Fibroblast of skin of scalp (primary cell): ENCODE measurements at regions not wholly inside any gene's neighbourhood (a gene's known extent, or its start where the extent isn't known, plus 50 kb on each side); places are given as distances from the start of the nearest gene placed in this dataset.

ENCODE experiments used
- DNase-seq: peaks from one replicate; pipeline ENCODE4 v3.0.0-alpha.2; 2013

DNA sequence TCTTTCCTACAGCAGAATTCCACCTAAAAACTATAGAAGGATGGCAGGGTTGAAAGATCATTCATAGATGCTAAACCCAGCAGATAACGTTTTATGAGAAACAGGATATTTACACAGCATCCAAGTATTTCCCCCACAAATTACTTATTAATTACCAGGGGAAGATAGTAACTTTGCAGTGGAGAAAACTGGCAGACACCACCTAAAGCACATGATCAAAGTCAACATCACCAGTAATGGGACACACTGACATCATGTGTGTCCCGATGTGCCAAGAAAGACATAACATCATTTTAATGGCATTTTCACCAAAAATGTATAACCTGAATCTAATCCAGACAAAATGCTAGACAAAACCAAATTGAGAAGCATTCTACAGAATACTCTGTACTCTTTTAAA is 220.4 kb upstream of the THBS1 start:
- DNase-seq = peak; percentile 85

DNA sequence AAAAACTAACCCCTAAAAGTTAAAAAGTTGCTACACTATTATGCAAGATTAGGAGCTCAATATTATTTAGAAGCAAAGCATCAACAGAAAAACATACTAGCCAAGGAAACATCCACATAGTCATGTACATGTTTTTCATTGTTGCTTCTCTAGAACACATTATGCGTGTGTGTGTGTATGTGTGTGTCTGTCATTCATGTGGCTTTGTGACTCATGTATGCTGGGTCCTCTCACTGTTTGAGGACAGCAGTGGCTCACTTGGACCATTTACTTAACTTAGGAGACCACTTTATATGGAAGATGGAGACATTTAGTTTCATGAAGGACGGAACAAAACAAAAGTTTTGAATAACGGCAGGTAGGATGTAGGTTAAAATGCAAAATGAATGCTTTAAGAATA is 219.4 kb upstream of the THBS1 start:
- peak; percentile 60 for DNase-seq

DNA sequence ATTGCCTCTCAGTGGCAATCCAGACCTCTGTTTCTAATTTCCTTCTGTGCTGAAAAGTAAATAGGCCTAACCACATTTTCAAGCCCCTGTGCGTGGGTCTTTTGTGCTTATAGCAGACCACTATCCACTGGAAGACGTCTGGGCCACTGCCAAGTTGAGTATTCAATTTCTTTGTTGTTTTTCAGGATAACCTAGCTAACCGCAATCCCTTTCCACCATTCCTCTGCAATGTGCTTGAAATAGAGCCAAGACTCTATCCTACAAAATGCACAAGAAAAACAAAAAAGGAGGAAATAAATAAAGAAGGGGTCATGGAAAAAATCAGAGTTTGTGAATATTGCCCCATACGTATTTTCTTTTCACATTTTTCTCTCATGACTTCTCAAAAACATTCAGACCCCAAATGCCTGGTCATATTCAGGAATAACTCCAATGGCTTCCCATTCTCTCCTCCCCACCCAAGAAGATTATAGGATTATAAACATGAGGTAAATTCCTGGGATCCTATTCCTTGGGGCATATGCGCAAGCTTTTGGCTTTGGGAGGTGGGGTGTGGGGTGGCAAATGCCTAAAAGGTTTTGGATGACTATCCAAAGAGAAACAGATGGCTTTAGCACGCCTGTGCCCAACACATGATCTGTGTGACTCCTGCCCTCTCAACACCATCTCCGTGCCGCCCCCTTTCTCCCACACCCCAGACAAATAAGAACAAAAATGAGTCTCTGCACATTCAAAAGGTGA is 217.9 kb upstream of the THBS1 start:
- peak; percentile 100 for DNase-seq

DNA sequence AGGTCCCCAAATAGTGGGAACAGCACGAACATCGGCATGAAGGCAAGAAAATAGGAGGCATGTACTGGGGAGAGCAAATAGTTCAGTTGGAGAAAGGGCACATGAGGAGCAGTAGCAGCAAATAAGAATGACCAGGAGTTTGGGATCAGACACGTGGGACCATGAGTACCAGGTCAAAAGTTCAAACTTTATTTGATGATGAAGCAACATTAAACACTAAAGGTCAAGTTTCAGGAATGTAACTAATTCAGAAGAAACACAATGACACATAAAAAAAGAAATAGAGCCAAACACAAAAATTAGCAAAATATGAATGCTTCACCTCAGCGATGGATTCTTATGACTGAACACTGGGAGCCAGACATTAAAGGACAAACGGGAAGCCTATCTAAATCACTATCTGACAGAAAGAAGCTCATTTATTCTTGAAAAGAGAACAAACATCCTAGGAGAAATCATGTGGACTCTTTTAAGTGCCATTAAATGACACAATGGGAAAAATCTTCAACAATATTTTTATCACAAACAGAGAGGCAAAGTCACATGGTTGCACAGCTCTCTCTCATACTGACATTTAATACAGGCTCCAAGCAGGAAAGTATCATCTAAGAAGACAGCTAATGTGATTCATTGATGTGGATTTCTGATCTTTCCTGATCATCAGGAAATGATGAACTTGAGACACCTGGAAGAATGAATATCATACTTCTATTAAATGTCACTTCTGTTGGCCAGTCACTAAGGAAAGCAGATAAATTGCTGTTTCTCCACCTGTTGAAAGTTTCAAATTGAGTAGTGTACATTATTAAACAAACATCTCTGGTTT is 216.9 kb upstream of the THBS1 start:
- DNase-seq = peak; percentile 74

DNA sequence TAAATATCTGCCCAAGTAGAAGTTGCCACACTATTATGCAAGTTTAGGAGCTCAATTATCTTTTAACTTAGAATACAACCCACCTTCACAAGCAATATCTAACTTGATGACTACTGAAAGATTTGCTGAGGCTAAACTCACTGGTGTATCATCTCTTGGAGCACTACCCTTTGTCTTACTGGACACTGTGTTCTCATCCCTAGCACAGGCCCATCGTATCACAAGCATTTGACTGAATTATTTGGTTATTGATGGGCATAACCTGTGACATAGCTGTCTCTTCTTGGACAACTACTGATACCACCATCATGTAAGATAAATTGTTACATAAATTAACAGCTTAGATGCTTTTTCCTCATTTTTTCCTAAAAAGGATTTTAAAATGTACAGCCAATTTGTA is 216.2 kb upstream of the THBS1 start:
- no peak for DNase-seq

DNA sequence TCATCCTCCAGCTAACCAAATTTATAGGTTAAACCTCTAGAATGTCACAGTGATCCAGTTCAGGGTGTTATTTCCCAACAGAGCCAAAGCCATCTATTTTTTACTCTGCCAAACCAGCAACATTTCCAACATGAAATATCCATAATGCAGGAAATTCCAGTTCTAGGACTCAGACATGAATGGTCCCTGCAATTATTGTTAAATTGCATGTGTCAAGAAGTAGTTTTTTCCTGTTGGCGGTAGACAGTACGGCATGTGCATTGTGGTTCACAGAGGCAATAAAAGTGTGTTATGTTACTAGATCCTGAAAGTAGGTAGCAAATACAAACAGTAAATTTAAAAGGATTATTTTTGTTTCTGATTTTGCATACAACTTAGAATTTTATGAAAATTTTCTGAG is 215.7 kb upstream of the THBS1 start:
- DNase-seq = peak; percentile 76

DNA sequence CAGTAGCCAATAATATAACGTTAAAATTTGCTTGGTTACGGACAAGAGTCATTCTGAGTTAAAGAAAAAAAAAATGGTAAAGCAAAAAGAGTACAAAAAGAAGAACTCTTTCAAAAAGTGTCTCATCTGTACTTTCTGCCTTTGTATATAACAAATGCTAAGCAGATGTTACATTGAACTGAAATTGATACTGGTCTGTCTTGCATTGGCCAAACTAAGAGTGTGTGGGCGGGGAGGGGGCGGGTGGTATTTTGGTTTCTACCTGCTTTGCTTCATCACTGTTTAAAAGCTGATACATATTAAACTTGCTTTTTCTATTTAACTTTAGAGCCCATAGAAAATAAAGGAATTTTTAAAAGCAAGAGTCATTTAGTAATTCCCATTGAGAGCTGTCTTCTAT is 215.0 kb upstream of the THBS1 start:
- DNase-seq = no peak

DNA sequence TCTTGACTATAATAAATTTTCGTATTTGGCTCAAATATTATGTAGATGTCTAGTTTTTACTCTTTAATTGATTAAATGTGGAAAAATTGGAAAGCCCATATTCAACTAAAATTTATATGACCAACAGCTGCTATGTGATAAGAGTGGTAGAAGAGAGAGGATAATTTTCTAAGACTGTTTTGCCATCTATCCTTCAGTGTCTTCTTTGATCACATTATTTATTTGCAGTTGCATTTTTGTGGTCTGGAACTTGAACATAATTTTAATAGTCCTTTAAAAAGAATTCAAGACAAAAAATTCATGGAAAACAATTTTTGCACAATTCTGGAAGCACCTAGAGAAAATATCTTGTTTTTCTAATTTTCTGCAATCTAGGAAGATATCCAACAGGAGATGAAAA is 213.3 kb upstream of the THBS1 start:
- no peak for DNase-seq

DNA sequence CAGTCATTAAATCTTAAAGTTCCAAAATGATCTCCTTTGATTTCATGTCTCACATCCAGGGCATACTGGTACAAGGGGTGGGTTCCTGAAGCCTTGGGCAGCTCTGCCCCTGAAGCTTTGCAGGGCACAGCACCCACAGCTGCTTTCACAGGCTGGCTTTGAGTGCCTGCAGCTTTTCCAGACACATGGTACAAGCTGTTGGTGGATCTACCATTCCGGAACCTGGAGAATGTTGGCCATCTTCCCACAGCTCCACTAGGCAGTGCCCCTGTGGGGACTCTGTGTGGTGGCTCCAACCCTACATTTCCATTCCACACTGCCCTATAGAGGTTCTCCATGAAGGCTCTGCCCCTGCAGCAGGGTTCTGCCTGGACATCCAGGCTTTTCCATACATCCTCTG is 211.1 kb upstream of the THBS1 start:
- no peak for DNase-seq

DNA sequence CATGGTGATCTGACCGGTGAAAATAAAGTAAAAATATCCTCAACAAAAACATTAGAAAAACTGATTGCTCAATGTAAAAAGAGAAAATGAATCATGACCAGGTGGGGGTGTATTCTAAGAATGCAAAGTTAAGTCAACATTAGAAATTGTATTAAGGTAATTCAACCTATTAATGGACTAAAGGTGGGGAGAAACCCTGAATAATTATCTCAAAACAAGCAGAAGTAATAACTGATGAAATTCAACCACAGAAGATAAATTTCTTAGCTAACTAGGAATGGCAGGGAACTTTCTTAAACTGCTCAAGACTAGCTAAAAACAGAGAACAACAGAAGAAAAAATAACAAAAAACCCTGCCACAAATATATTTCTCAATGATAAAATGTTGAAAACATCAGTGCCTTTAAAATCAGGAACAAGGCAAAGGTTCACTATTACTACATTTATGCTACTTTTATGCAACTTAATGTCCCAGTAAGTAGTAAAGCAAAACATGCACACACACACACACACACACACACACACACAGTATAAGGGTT is 204.4 kb upstream of the THBS1 start:
- DNase-seq = no peak

DNA sequence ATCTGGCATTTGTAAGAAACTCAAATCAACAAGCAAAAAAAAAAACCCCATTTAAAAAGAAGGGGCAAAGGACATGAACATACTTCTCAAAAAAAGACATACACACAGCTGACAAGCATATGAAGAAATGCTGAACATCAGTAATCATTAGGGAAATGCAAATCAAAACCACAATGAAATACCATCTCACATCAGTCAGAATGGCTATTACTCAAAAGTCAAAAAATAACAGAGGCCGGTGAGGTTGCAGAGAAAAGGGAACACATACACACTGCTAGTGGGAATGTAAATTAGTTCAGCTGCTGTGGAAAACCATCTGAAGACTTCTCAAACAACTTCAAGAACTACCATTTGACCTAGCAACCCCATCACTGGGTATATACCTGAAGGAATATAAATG is 199.4 kb upstream of the THBS1 start:
- DNase-seq = peak; percentile 79

DNA sequence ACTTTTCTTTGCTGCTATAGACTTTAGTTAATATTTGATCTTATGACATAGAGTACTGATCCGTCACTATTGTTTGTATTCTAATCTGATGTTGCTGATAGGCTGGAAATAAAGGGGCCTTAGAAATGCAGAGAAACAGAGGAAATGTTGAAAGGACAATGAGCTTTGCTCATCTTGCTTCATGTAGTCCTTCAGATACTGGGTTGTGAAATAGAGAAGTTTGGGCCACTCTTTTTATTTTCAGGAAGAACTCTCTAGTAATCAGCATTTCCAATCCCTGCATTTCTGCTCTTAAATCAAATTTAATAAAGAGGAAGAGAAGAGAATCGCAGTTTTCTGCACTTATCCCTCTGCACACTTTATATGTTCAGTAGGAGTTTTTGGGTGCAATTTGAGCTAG is 192.8 kb upstream of the THBS1 start:
- no peak for DNase-seq

DNA sequence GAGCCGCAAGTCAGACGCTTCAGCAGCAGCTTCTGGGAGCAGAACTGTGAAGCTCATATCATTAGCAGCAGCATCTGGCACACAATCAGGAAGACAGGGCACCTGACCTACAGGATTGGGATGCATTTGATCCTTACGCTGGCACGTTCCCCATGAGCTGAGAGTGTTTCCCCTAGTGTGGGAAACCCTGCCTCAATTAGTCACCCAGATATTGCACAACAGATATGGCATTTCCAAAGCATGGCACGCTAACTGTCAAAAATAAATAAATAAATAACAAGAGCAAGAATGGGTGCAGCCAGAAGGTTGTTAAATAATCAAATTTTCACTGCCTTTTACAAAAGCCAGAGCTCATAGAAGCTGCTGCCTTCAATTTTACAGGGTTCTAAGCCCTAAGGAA is 189.6 kb upstream of the THBS1 start:
- no peak for DNase-seq

DNA sequence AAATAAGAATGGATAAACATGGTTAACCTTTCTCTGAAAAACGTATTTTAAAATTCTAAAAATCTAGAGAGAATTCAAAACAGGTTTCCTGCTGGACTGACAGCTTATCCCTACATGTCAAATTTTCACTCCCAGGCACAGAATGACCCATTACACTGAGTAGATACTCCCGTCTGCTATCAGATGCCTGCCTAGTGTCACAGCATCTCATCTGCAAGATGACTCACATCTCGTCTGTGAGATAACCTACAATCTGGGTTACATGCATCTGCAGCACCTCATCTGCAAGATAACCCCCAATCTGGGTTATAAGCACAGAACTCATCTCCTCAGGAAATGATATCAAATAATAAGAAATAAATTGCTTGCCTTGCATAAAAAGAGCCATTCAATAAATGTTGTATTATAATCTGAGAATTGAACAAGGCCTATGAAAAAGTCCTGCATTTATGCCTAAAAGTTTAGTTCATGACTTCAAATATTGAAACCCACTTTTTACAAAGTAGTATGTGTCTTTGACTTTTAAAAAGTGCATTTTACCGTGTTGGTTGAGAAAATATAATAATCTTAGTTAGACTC is 188.3 kb upstream of the THBS1 start:
- no peak for DNase-seq

DNA sequence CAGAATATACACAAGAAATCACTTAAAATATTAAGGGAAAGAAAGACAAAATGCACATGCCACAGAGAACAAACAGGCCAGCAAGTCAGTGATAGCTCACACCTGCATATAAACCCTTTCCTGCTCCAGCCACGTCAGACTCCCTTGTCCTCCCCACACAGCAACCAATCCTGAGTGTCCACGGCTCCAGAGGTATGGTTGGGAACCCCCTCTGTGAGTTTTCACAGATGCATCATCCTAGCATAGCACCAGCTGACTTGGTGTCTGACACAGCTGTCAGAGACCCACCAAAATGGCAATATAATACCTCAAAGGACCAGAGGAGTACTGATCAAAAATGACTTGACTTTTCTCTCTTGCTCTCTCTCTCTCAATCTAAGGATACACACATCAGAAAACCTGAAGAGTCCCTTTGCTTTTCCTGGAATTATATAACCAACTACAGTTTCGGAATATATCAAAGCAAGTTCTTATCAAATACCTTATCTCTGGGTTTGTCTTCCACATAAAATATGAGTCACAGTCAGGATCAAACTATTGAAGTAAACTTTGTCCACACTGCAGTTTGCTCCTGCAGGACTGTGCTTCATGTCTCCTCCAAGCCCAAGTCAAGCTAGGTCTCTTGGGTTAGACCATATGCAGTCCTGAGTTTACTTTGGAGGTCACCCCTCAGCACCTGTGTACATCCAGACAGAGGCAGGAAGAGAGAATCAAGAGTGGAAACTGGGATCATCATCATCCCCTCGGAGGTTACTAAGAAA is 187.1 kb upstream of the THBS1 start:
- no peak for DNase-seq

DNA sequence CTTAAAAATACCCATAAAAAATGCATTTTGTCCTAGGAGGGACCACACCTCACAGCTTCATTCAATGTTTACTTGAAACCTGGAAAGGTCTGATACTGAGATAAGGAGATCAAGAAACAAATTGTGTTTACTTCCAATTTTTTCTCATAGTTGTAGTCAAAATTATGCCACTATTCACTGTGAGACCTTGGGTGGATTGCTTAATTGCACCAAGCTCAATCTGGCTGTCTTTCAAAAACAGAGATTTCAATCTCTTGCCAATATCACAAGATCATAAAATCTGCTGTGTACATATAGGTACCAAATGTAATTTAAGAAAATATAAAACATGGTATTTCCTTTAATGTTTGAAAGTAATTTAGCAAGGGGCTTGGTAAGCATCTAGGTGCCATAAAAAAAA is 186.4 kb upstream of the THBS1 start:
- DNase-seq = no peak

DNA sequence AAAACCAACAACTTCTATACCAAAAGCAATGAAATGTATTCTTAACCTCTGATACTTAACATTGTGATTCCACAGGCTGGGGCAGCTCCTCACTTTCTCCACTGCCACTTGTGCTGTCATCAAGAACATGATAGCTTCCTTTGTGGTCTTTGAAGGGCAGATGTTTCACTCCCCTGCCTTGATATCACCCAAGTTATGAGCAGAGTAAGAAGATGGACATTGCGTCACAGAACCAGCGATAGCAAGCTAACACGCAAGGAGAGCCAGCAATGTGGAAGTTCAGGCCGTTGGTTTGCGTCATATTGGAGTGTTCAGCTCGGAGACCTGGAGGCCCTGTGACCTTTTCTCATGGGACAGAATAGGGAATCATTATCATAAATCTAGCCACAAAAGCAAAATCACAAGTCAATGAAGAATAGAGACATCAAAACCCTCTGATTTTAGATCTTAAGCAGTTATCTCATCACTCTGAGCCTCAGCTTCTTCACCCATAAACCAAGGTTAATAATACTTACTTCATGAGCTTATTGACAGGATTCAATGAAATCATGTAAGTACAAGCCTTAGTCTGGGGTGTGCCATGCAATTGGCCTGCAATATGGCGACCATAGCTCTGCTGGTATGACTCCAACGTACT is 183.8 kb upstream of the THBS1 start:
- DNase-seq = no peak

DNA sequence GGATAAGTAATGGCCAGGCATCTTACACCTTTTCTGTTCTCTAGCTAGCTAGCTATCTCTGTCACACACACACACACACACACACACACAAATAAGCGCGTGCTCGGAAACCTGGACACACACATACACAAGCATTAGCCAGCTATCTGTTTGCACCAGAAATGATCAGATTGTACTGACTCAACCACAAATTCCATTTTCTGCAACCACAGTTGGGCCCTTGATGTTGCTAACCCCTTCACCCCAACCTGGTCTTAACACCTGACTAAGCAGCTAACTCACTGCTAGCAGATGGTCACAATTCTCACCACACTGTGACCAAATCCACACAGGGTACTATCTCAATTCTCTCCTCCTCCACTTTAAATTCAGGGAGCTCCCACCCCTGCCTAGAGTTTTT is 183.0 kb upstream of the THBS1 start:
- DNase-seq = no peak

DNA sequence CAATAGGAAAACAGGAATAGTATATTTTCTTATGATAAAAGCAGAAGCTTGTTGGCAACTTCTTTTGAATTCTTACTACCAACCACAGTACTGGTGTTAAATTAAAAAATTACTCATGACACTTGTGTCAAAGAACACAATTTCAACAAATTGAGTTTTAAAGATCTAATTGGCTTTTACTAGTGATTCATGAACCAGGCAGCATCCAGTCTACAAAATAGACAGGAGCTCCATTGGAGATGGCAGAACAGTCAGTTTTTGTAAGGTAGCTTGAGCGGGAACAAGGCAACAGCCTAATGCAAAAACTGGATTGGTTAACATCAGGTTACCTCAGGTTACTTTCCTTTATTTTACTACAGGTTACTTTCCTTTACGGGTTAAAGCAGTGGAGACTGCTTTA is 181.3 kb upstream of the THBS1 start:
- DNase-seq = no peak

DNA sequence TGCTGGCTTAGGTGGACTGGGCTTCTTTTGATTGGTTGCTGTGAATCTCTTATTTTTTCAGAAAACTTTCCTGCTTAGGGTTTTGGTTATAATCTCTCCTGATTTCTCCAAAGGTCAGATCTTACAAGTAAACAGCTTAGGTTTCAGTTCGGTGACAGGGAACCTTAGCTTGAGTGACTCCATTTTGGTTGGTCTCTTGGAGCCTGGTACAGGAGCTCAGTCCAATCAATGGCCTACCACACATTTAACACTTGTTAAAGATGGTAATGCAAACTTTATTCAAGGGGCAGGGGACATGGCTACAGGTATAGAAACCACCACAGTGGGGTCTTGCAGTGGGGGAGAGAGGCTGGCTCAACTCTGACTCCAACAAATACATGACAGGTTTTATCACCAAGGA is 180.9 kb upstream of the THBS1 start:
- no peak for DNase-seq

DNA sequence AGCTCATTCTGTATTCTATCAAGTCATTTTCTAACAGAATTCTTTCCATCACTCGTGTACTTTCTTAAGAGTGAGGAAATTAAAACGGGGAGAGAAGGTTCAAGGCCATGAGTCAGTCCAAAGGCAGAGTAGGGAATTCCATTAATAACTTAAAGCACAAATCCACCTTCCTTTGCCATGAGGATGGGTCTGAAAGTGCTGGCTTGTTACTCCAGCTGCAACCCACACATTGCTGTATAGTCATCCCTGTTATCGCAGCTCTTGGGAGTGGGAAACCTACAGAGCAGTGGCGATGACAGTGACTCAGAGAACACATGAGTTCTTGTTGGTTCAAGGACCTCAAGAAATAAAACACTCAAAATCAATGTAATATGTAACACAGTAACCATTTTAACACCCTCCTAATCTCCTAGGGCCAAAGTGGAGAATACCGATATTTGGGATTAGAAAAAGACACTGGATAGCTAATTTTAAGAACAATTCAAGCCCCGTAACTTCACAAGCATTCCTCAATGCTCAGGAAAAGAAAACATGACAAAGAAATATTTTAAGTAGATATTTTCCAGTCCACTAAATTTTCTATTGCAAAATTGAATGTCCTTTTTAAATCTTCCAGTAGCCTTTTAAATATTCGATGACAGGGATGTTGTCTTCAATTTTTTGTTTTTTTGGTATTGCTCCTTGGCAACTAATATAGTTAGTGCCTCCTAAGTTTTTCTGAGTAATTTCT is 179.9 kb upstream of the THBS1 start:
- no peak for DNase-seq
